Tibial nerve (tissue), 4 donors: ENCODE measurements at regions not wholly inside any gene's neighbourhood (a gene's known extent, or its start where the extent isn't known, plus 50 kb on each side); places are given as distances from the start of the nearest gene placed in this dataset.
A peak's percentile ranks its signal among the peaks of the same experiment; 100 is the strongest.

Experiments
- DNase-seq, 2 donors: peaks; one replicate each; pipeline ENCODE4 v3.0.0-alpha.2; 2019; ENCODE audit warnings: low spot score in 2 of 2
- H3K27ac ChIP-seq, 4 donors: fragments of 200-600 bp; sonication (generic) in 3 of 4; one replicate each; pipeline ENCODE4 v1.5.1; 2017 to 2019; ENCODE audit warnings: mild to moderate bottlenecking in 1 of 4
- H3K27me3 ChIP-seq, 2 donors: fragments of 200-600 bp; sonication (generic) in 1 of 2; one replicate each; pipeline versions ENCODE4 v1.5.1 to v1.6.0; 2017 to 2019
- H3K36me3 ChIP-seq, 3 donors: fragments of 200-600 bp; sonication (generic); one replicate each; pipeline ENCODE4 v1.5.1; 2018 to 2019
- H3K4me1 ChIP-seq, 4 donors: fragments of 200-600 bp; sonication (generic) in 3 of 4; one replicate each; pipeline ENCODE4 v1.5.1; 2017 to 2019
- H3K4me3 ChIP-seq, 4 donors: fragments of 200-600 bp; sonication (generic) in 3 of 4; one replicate each; pipeline ENCODE4 v1.5.1; 2017 to 2019; ENCODE audit warnings: mild to moderate bottlenecking in 1 of 4, moderate library complexity in 1 of 4
- H3K9me3 ChIP-seq, 4 donors: fragments of 200-600 bp; sonication (generic) in 3 of 4; one replicate each; pipeline ENCODE4 v1.5.1; 2017 to 2019
- CTCF ChIP-seq, 5 experiments: fragments of 200-600 bp in 3 of 5; fragments of 450-650 bp in 2 of 5; sonication (generic) in 3 of 5; IDR thresholded peaks; one replicate each; pipeline ENCODE4 v1.5.1; 2016 to 2019; ENCODE audit warnings: antibody characterized with exemption in 5 of 5, mild to moderate bottlenecking in 3 of 5, moderate library complexity in 2 of 5
- EP300 ChIP-seq, 2 donors: sonication (generic); formaldehyde crosslinking; IDR thresholded peaks; one replicate each; pipeline ENCODE4 v1.6.1; 2017; ENCODE audit warnings: antibody characterized with exemption in 2 of 2, mild to moderate bottlenecking in 1 of 2
- POLR2A ChIP-seq, 2 donors: fragments of 450-650 bp; IDR thresholded peaks; one replicate each; pipeline ENCODE4 v1.6.1; 2017; ENCODE audit warnings: antibody characterized with exemption in 2 of 2, mild to moderate bottlenecking in 2 of 2, moderate library complexity in 2 of 2
- WGBS, 2 donors: methylation state at CpG; one replicate each; pipeline ENCODE4 v1.1.5; 2018; 5-methylcytosine and 5-hydroxymethylcytosine counted together

GRCh38 chr12:92074889-92075288 is 70.8 kb downstream of the BTG1 start:
- 82 to 83% methylated on average over 2 of the region's 2 CpGs for WGBS, 2 donors
- TF ChIP-seq EP300 (IDR thresholded peaks at IDR 0.05) = no peak
- H3K36me3 ChIP-seq = no peaks in the 10 kb centered on the region
- H3K27me3 ChIP-seq = no peaks in the 10 kb centered on the region
- peaks cover 0 to 12% (median 7%) of the 10 kb centered on the region in 4 donors for H3K4me1 ChIP-seq
- H3K4me3 ChIP-seq = no peak overlapping the region
- H3K9me3 ChIP-seq = no peaks in the 10 kb centered on the region
- DNase-seq = no peak
- no peak overlapping the region for H3K27ac ChIP-seq

- Histone ChIP-seq H3K4me3 (no peak overlapping the region), H3K27ac (no peak overlapping the region), H3K27me3 (no peaks in the 10 kb centered on the region), H3K9me3 (no peaks in the 10 kb centered on the region), H3K4me1 (peaks cover 0 to 10% (median 6%) of the 10 kb centered on the region in 4 donors), H3K36me3 (no peaks in the 10 kb centered on the region)
- no peak for DNase-seq
- TF ChIP-seq CTCF (IDR thresholded peaks at IDR 0.05) = no peak
- no peak for TF ChIP-seq EP300 (IDR thresholded peaks at IDR 0.05)
- TF ChIP-seq POLR2A (IDR thresholded peaks at IDR 0.05) = no peak
- WGBS, 2 donors = 93 to 95% methylated on average over 2 of the region's 2 CpGs
These were observed 72.6 kb downstream of the BTG1 start for GRCh38 chr12:92073094-92073493.

GRCh38 chr12:92072112-92072511 is 73.5 kb downstream of the BTG1 start:
- Histone ChIP-seq H3K27me3 (no peaks in the 10 kb centered on the region), H3K27ac (no peak overlapping the region), H3K36me3 (no peaks in the 10 kb centered on the region), H3K4me1 (peaks cover 0 to 4% (median 0%) of the 10 kb centered on the region in 4 donors), H3K4me3 (no peak overlapping the region), H3K9me3 (no peaks in the 10 kb centered on the region)
- TF ChIP-seq EP300 (IDR thresholded peaks at IDR 0.05) (no peak), POLR2A (IDR thresholded peaks at IDR 0.05) (no peak), CTCF (IDR thresholded peaks at IDR 0.05) (no peak)
- no peak for DNase-seq
- WGBS, 2 donors = 64 to 75% methylated on average over 1 of the region's 1 CpG

GRCh38 chr12:92070864-92071445 is 74.7 kb downstream of the BTG1 start:
- 80 to 84% methylated on average over 6 of the region's 6 CpGs for WGBS, 2 donors
- DNase-seq = peak in 1 of 2 donors; percentile 45
- H3K27ac ChIP-seq = peak overlapping the region in 1 of 4 donors; percentile 24
- no peak overlapping the region for H3K4me3 ChIP-seq
- H3K36me3 ChIP-seq = no peaks in the 10 kb centered on the region
- peaks cover 0 to 3% (median 0%) of the 10 kb centered on the region in 4 donors for H3K4me1 ChIP-seq
- TF ChIP-seq CTCF (IDR thresholded peaks at IDR 0.05) = no peak
- no peak for TF ChIP-seq POLR2A (IDR thresholded peaks at IDR 0.05)
- TF ChIP-seq EP300 (IDR thresholded peaks at IDR 0.05) = peak; percentile 69 to 81
- no peaks in the 10 kb centered on the region for H3K27me3 ChIP-seq
- H3K9me3 ChIP-seq = no peaks in the 10 kb centered on the region

GRCh38 chr12:92070054-92070863 is 75.4 kb downstream of the BTG1 start:
- Histone ChIP-seq H3K9me3 (no peaks in the 10 kb centered on the region), H3K4me1 (peaks cover 0 to 2% (median 1%) of the 10 kb centered on the region in 4 donors), H3K4me3 (no peak overlapping the region), H3K27ac (peak overlapping the region in 1 of 4 donors; percentile 24), H3K36me3 (no peaks in the 10 kb centered on the region), H3K27me3 (no peaks in the 10 kb centered on the region)
- no peak for TF ChIP-seq CTCF (IDR thresholded peaks at IDR 0.05)
- TF ChIP-seq POLR2A (IDR thresholded peaks at IDR 0.05) = no peak
- no peak for TF ChIP-seq EP300 (IDR thresholded peaks at IDR 0.05)
- DNase-seq = no peak
- 67 to 72% methylated on average over 8 of the region's 8 CpGs for WGBS, 2 donors
